HFFc6 (cell line): ENCODE measurements at regions not wholly inside any gene's neighbourhood (a gene's known extent, or its start where the extent isn't known, plus 50 kb on each side); places are given as distances from the start of the nearest gene placed in this dataset.

ENCODE experiments used
- DNase-seq: peaks from one replicate; pipeline ENCODE4 v3.0.0-alpha.2; 2018
- H3K27ac Mint-ChIP-seq: 2 replicates; pipeline ENCODE4 v1.8.0; 2020; ENCODE audit warnings: mild to moderate bottlenecking, mixed read lengths
- H3K27me3 Mint-ChIP-seq: 2 replicates; pipeline ENCODE4 v1.8.0; 2021; ENCODE audit warnings: mild to moderate bottlenecking, moderate library complexity, mixed read lengths; ENCODE audit not compliant: insufficient read depth
- H3K36me3 Mint-ChIP-seq: 2 replicates; pipeline ENCODE4 v1.8.0; 2021; ENCODE audit warnings: low read depth, mixed read lengths
- H3K4me1 Mint-ChIP-seq: 2 replicates; pipeline ENCODE4 v1.8.0; 2020; ENCODE audit warnings: low read depth, mixed read lengths
- H3K4me3 Mint-ChIP-seq: 2 replicates; pipeline ENCODE4 v1.8.0; 2020; ENCODE audit warnings: mild to moderate bottlenecking, moderate library complexity, mixed read lengths
- H3K9me3 Mint-ChIP-seq: 2 replicates; pipeline ENCODE4 v1.8.0; 2020; ENCODE audit warnings: mild to moderate bottlenecking, mixed read lengths
- CTCF ChIP-seq: fragments of 200-600 bp; sonication (generic); IDR thresholded peaks from 2 replicates; pipeline ENCODE4 v1.5.0; 2021; ENCODE audit warnings: antibody characterized with exemption, mild to moderate bottlenecking

- no peak for DNase-seq
- no peak overlapping the region for H3K4me3 Mint-ChIP-seq
- H3K27me3 Mint-ChIP-seq, result no peaks in the 10 kb centered on the region
- TF ChIP-seq CTCF, result no peak
- H3K9me3 Mint-ChIP-seq, result peaks cover 18% of the 10 kb centered on the region
- no peak overlapping the region for H3K27ac Mint-ChIP-seq
- no peaks in the 10 kb centered on the region for H3K4me1 Mint-ChIP-seq
- peaks cover 14% of the 10 kb centered on the region for H3K36me3 Mint-ChIP-seq
Measured at GRCh38 chr1:102783487-102783886, 324.8 kb downstream of the COL11A1 start.

GRCh38 chr1:102782144-102782543 is 326.2 kb downstream of the COL11A1 start:
- Mint-ChIP-seq H3K27me3 (no peaks in the 10 kb centered on the region), H3K4me3 (no peak overlapping the region), H3K36me3 (peaks cover 14% of the 10 kb centered on the region), H3K4me1 (no peaks in the 10 kb centered on the region), H3K9me3 (peaks cover 18% of the 10 kb centered on the region), H3K27ac (no peak overlapping the region)
- TF ChIP-seq CTCF, result no peak
- DNase-seq, result no peak

- Mint-ChIP-seq H3K4me1 (peaks cover 9% of the 10 kb centered on the region), H3K36me3 (no peaks in the 10 kb centered on the region), H3K27me3 (no peaks in the 10 kb centered on the region), H3K27ac (no peak overlapping the region), H3K4me3 (no peak overlapping the region), H3K9me3 (no peaks in the 10 kb centered on the region)
- DNase-seq, result no peak
- no peak for TF ChIP-seq CTCF
Measured at GRCh38 chr1:102776071-102776470, 332.3 kb downstream of the COL11A1 start.

- no peak overlapping the region for H3K4me3 Mint-ChIP-seq
- peaks cover 9% of the 10 kb centered on the region for H3K4me1 Mint-ChIP-seq
- no peak for DNase-seq
- no peaks in the 10 kb centered on the region for H3K9me3 Mint-ChIP-seq
- H3K27ac Mint-ChIP-seq, result no peak overlapping the region
- no peaks in the 10 kb centered on the region for H3K36me3 Mint-ChIP-seq
- H3K27me3 Mint-ChIP-seq, result no peaks in the 10 kb centered on the region
- peak; percentile 21; the same call in 1 of the 2 replicates for TF ChIP-seq CTCF
Measured at GRCh38 chr1:102772831-102773230, 335.5 kb downstream of the COL11A1 start.

GRCh38 chr1:102758418-102758817 is 349.9 kb downstream of the COL11A1 start:
- H3K27me3 Mint-ChIP-seq, result no peaks in the 10 kb centered on the region
- TF ChIP-seq CTCF, result no peak
- H3K4me3 Mint-ChIP-seq, result no peak overlapping the region
- no peaks in the 10 kb centered on the region for H3K4me1 Mint-ChIP-seq
- no peak overlapping the region for H3K27ac Mint-ChIP-seq
- H3K9me3 Mint-ChIP-seq, result no peaks in the 10 kb centered on the region
- no peaks in the 10 kb centered on the region for H3K36me3 Mint-ChIP-seq
- DNase-seq, result no peak

- H3K9me3 Mint-ChIP-seq, result no peaks in the 10 kb centered on the region
- no peak overlapping the region for H3K4me3 Mint-ChIP-seq
- no peak for DNase-seq
- no peak overlapping the region for H3K27ac Mint-ChIP-seq
- H3K4me1 Mint-ChIP-seq, result no peaks in the 10 kb centered on the region
- TF ChIP-seq CTCF, result no peak
- H3K36me3 Mint-ChIP-seq, result no peaks in the 10 kb centered on the region
- H3K27me3 Mint-ChIP-seq, result no peaks in the 10 kb centered on the region
Measured at GRCh38 chr1:102757363-102757762, 351.0 kb downstream of the COL11A1 start.
